ENCODE measurements at regions not wholly inside any gene's neighbourhood (a gene's known extent, or its start where the extent isn't known, plus 50 kb on each side); places are given as distances from the start of the nearest gene placed in this dataset.
"Not testable (repeated sequence)": the region's sequence is repeated elsewhere in the genome, so short reads cannot be mapped to it uniquely, and the experiment has no call there.

GRCh38 chr4:178215763-178216162, 773.5 kb upstream of the AGA start:
- Histone ChIP-seq H3K9ac (ENCODE audit: low read length) (no peak overlapping the region), H3K36me3 (ENCODE audit: insufficient read depth, low read length) (no peaks in the 10 kb centered on the region), H3K4me2 (ENCODE audit: low read length) (no peak overlapping the region), H3K4me3 (ENCODE audit: insufficient read depth, low read depth, low read length) (no peak overlapping the region), H4K20me1 (ENCODE audit: insufficient read depth, low read length) (no peaks in the 10 kb centered on the region), H3K27me3 (ENCODE audit: insufficient read depth, low read length) (no peaks in the 10 kb centered on the region), H3K79me2 (ENCODE audit: insufficient read depth, low read length) (no peaks in the 10 kb centered on the region), H3K27ac (ENCODE audit: low read depth, low read length) (no peak overlapping the region), H3K4me1 (ENCODE audit: insufficient read depth, low read length) (no peaks in the 10 kb centered on the region), H2AFZ (ENCODE audit: low read depth, low read length) (no peak overlapping the region), H3K9me3 (ENCODE audit: insufficient read depth, low read depth, low read length) (no peaks in the 10 kb centered on the region)
- Mint-ChIP-seq H3K9me3 (ENCODE audit: unreplicated experiment) (no peaks in the 10 kb centered on the region), H3K4me3 (ENCODE audit: unreplicated experiment) (no peak overlapping the region), H3K27me3 (ENCODE audit: low read depth, unreplicated experiment) (no peaks in the 10 kb centered on the region), H3K27ac (ENCODE audit: unreplicated experiment) (no peak overlapping the region), H3K36me3 (ENCODE audit: low read depth, unreplicated experiment) (no peaks in the 10 kb centered on the region), H3K4me1 (ENCODE audit: low read depth, unreplicated experiment) (no peaks in the 10 kb centered on the region)
- no peak for TF ChIP-seq CTCF (IDR thresholded peaks at IDR 0.05; ENCODE audit: insufficient read depth, low read depth, low read length)
- DNase-seq (ENCODE audit: low read depth), result no peak
- FAIRE-seq, result no peak

GRCh38 chr4:178226421-178226820, 784.2 kb upstream of the AGA start:
- not testable (repeated sequence) for H3K27me3 Mint-ChIP-seq (ENCODE audit: low read depth, unreplicated experiment); FAIRE-seq; H3K4me1 Mint-ChIP-seq (ENCODE audit: low read depth, unreplicated experiment); H3K4me3 ChIP-seq (ENCODE audit: insufficient read depth, low read depth, low read length); H2AFZ ChIP-seq (ENCODE audit: low read depth, low read length); H3K79me2 ChIP-seq (ENCODE audit: insufficient read depth, low read length); H4K20me1 ChIP-seq (ENCODE audit: insufficient read depth, low read length); H3K27ac ChIP-seq (ENCODE audit: low read depth, low read length); DNase-seq (ENCODE audit: low read depth); H3K27me3 ChIP-seq (ENCODE audit: insufficient read depth, low read length); H3K36me3 ChIP-seq (ENCODE audit: insufficient read depth, low read length); H3K9me3 Mint-ChIP-seq (ENCODE audit: unreplicated experiment); H3K4me1 ChIP-seq (ENCODE audit: insufficient read depth, low read length); H3K36me3 Mint-ChIP-seq (ENCODE audit: low read depth, unreplicated experiment); H3K4me3 Mint-ChIP-seq (ENCODE audit: unreplicated experiment); H3K27ac Mint-ChIP-seq (ENCODE audit: unreplicated experiment); H3K4me2 ChIP-seq (ENCODE audit: low read length); H3K9ac ChIP-seq (ENCODE audit: low read length); H3K9me3 ChIP-seq (ENCODE audit: insufficient read depth, low read depth, low read length)

- Histone ChIP-seq H4K20me1 (ENCODE audit: insufficient read depth, low read length) (no peaks in the 10 kb centered on the region), H3K9ac (ENCODE audit: low read length) (no peak overlapping the region), H3K9me3 (ENCODE audit: insufficient read depth, low read depth, low read length) (no peaks in the 10 kb centered on the region), H3K4me1 (ENCODE audit: insufficient read depth, low read length) (no peaks in the 10 kb centered on the region), H3K27me3 (ENCODE audit: insufficient read depth, low read length) (no peaks in the 10 kb centered on the region), H3K79me2 (ENCODE audit: insufficient read depth, low read length) (no peaks in the 10 kb centered on the region), H2AFZ (ENCODE audit: low read depth, low read length) (no peak overlapping the region), H3K27ac (ENCODE audit: low read depth, low read length) (no peak overlapping the region), H3K36me3 (ENCODE audit: insufficient read depth, low read length) (no peaks in the 10 kb centered on the region), H3K4me3 (ENCODE audit: insufficient read depth, low read depth, low read length) (no peak overlapping the region), H3K4me2 (ENCODE audit: low read length) (no peak overlapping the region)
- TF ChIP-seq EZH2 (IDR thresholded peaks at IDR 0.05; ENCODE audit: insufficient read depth, low read length), result no peak
- no peak for TF ChIP-seq CTCF (IDR thresholded peaks at IDR 0.05; ENCODE audit: insufficient read depth, low read depth, low read length)
- H3K36me3 Mint-ChIP-seq (ENCODE audit: low read depth, unreplicated experiment), result no peaks in the 10 kb centered on the region
- H3K27me3 Mint-ChIP-seq (ENCODE audit: low read depth, unreplicated experiment), result no peaks in the 10 kb centered on the region
- H3K9me3 Mint-ChIP-seq (ENCODE audit: unreplicated experiment), result peaks cover 7% of the 10 kb centered on the region
- H3K4me1 Mint-ChIP-seq (ENCODE audit: low read depth, unreplicated experiment), result no peaks in the 10 kb centered on the region
- H3K27ac Mint-ChIP-seq (ENCODE audit: unreplicated experiment), result no peak overlapping the region
- no peak for DNase-seq (ENCODE audit: low read depth)
- FAIRE-seq, result no peak
- no peak overlapping the region for H3K4me3 Mint-ChIP-seq (ENCODE audit: unreplicated experiment)
These were observed 791.7 kb upstream of the AGA start for GRCh38 chr4:178233906-178234305.
